ENCODE measurements at regions not wholly inside any gene's neighbourhood (a gene's known extent, or its start where the extent isn't known, plus 50 kb on each side); places are given as distances from the start of the nearest gene placed in this dataset.

DNA sequence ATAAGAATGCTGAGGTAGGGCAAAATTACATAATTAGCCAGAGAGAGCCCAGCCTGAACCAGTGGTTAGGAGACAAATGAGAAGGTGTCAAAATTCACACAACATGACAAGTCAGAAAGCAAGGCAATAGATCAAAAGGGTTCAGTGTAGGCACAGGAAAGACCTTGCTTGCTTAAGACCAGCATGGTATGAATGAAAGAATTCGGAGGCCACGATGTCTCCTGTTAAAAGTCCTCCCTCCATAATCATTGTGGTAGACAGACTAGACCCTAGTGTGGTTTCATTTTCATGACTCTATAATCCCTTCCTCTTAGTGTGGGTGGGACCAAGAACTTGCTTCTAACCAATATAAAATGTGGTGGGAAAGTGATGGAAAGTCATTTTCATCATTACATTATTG, 98.7 kb upstream of the ANKRD28 start:
- no peak overlapping the region for H4K5ac ChIP-seq (ENCODE audit: low read depth, low read length)
- no peak overlapping the region for H2AK5ac ChIP-seq (ENCODE audit: low read depth, low read length)
- H3K4me3 ChIP-seq (ENCODE audit: insufficient read depth, low read depth, low read length) = no peak overlapping the region
- ATAC-seq (ENCODE audit: low read depth) (no peak), DNase-seq (no peak)
- H3K9me3 ChIP-seq (ENCODE audit: control insufficient read depth, insufficient read depth, low read length) = no peaks in the 10 kb centered on the region
- WGBS, 2 experiments (ENCODE audit: extremely low coverage in 2 of 2, insufficient read length in 1 of 2) = no CpG with 5 or more reads among the region's 2 CpGs
- H2BK5ac ChIP-seq (ENCODE audit: low read depth, low read length, poor library complexity, severe bottlenecking) = no peak overlapping the region
- no peak overlapping the region for H2BK120ac ChIP-seq (ENCODE audit: low read depth, low read length)
- no peak overlapping the region for H3K27ac ChIP-seq (ENCODE audit: insufficient read depth, low read length)
- dilution Hi-C loops (cut with HindIII; ENCODE audit: low sequenced_read_pairs, unreplicated experiment) = no loop called here
- no peaks in the 10 kb centered on the region for H3K36me3 ChIP-seq (ENCODE audit: control insufficient read depth, insufficient read depth, low read length)
- no peak overlapping the region for H3K14ac ChIP-seq (replicated peaks; ENCODE audit: low read depth, low read length)
- H3K23ac ChIP-seq (ENCODE audit: low read depth, low read length) = no peak overlapping the region
- H2BK15ac ChIP-seq (ENCODE audit: low read depth, low read length) = no peak overlapping the region
- no peak overlapping the region for H3K4ac ChIP-seq (ENCODE audit: low read depth, low read length)
- TF ChIP-seq BHLHE40 (IDR thresholded peaks at IDR 0.05; ENCODE audit: low read depth, low read length) = no peak
- TF ChIP-seq, protein P1, sequence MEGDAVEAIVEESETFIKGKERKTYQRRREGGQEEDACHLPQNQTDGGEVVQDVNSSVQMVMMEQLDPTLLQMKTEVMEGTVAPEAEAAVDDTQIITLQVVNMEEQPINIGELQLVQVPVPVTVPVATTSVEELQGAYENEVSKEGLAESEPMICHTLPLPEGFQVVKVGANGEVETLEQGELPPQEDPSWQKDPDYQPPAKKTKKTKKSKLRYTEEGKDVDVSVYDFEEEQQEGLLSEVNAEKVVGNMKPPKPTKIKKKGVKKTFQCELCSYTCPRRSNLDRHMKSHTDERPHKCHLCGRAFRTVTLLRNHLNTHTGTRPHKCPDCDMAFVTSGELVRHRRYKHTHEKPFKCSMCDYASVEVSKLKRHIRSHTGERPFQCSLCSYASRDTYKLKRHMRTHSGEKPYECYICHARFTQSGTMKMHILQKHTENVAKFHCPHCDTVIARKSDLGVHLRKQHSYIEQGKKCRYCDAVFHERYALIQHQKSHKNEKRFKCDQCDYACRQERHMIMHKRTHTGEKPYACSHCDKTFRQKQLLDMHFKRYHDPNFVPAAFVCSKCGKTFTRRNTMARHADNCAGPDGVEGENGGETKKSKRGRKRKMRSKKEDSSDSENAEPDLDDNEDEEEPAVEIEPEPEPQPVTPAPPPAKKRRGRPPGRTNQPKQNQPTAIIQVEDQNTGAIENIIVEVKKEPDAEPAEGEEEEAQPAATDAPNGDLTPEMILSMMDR (conservative IDR thresholded peaks at IDR 0.05; ENCODE audit: low read depth, low read length) = no peak
- H3K79me1 ChIP-seq (ENCODE audit: low read depth in 1 of 2, low read length in 2 of 2) = no peaks in the 10 kb centered on the region
- intact Hi-C loops (cut with micrococcal nuclease) = no loop called here
- POLR2A ChIA-PET (ENCODE audit: unreplicated experiment) = no interaction called here
- in situ Hi-C loops (cut with MboI; ENCODE audit: low sequenced_read_pairs) = no loop called here
- H3K4me1 ChIP-seq (ENCODE audit: control insufficient read depth, insufficient read depth, low read length) = peaks cover 9% of the 10 kb centered on the region
- H2BK20ac ChIP-seq (ENCODE audit: low read depth, low read length) = no peak overlapping the region
- no peaks in the 10 kb centered on the region for H4K20me1 ChIP-seq (ENCODE audit: insufficient read depth, low read length)
- no peak overlapping the region for H3K18ac ChIP-seq (ENCODE audit: low read depth, low read length)
- H3K4me2 ChIP-seq (ENCODE audit: low read depth, low read length) = no peak overlapping the region
- no peak overlapping the region for H2AFZ ChIP-seq (replicated peaks; ENCODE audit: low read length, poor library complexity)
- no peak overlapping the region for H3K56ac ChIP-seq (ENCODE audit: extremely low read depth, insufficient read depth, low read length)
- no peaks in the 10 kb centered on the region for H3K9me1 ChIP-seq (ENCODE audit: insufficient read depth, low read length)
- H2AK9ac ChIP-seq (replicated peaks; ENCODE audit: low read depth, low read length, poor library complexity) = no peak overlapping the region
- no peak overlapping the region for H4K8ac ChIP-seq (ENCODE audit: low read depth in 2 of 2, low read length in 2 of 2)
- H3K27me3 ChIP-seq (ENCODE audit: control insufficient read depth, insufficient read depth, low read length) = no peaks in the 10 kb centered on the region
- no TSS peak for BruUV-seq (replicated peaks)
- H4K91ac ChIP-seq (ENCODE audit: insufficient read depth, low read depth, low read length) = no peak overlapping the region
- CTCF ChIA-PET = no interaction called here
- no peak overlapping the region for H3K9ac ChIP-seq (ENCODE audit: low read depth, low read length)

All from IMR-90 (cell line).